K562 (cell line): ENCODE measurements at regions not wholly inside any gene's neighbourhood (a gene's known extent, or its start where the extent isn't known, plus 50 kb on each side); places are given as distances from the start of the nearest gene placed in this dataset.

Experiments
- ATAC-seq: fragments of 200-7000 bp; cut with Tn5 transposase; 3 replicates; pipeline ENCODE4 v1.9.1; 2020; ENCODE audit warnings: moderate library complexity
- BruUV-seq: library from RNA; stranded (reverse); fragments of 400-500 nt; replicated peaks from 2 replicates; lab custom pipeline; 2021; lab: Mats Ljungman, UMichigan
- CTCF ChIA-PET: fragments of 300-600 bp; formaldehyde crosslinking; extraction: SDS; loops from one replicate; lab custom pipeline; 2021; ENCODE audit warnings: low intra/inter-chr PET ratio; lab: Yijun Ruan, JAX
- POLR2A ChIA-PET: fragments of 300-600, 350-650 bp; sonication (Branson Sonifier 250); formaldehyde crosslinking; extraction: SDS; loops from one replicate; lab custom pipeline; 2021; ENCODE audit warnings: antibody characterized with exemption, inconsistent platforms; lab: Yijun Ruan, JAX
- DNase-seq, 4 experiments: peaks; one replicate each; pipeline versions ENCODE4 v3.0.0 to v3.0.0-alpha.2; 2011 to 2018; ENCODE audit warnings: low spot score in 3 of 4, mixed read lengths in 3 of 4; ENCODE audit errors: extremely low read depth in 1 of 4
- FAIRE-seq: peaks from 2 replicates; lab custom pipeline; 2011; peaks lifted over from hg19 to GRCh38; lab: Jason Lieb, UNC
- H2AFZ ChIP-seq: 2 replicates; pipeline ENCODE4 v1.6.0; 2011; ENCODE audit warnings: low read depth, low read length, control low read depth, inconsistent platforms
- H3K27ac ChIP-seq: fragments of 200-600 bp; 3 replicates; pipeline ENCODE4 v1.8.0; 2011; ENCODE audit warnings: low read depth, mild to moderate bottlenecking, control low read depth, inconsistent platforms, low read length, moderate library complexity, mixed read lengths; ENCODE audit errors: extremely low read depth
- H3K27me3 ChIP-seq, 2 experiments: fragments of 300-600 bp in 1 of 2; 2 replicates in 1 of 2; 3 replicates in 1 of 2; pipeline versions ENCODE4 v1.6.0 to v1.8.0; 2011; ENCODE audit warnings: inconsistent platforms in 2 of 2, low read length in 2 of 2, mild to moderate bottlenecking in 1 of 2, mixed read lengths in 1 of 2, moderate library complexity in 1 of 2; ENCODE audit not compliant: control insufficient read depth in 2 of 2, insufficient read depth in 2 of 2
- H3K36me3 ChIP-seq: fragments of 300-600 bp; 3 replicates; pipeline ENCODE4 v1.8.0; 2011; ENCODE audit warnings: mild to moderate bottlenecking, low read length, inconsistent platforms; ENCODE audit not compliant: control insufficient read depth, insufficient read depth
- H3K4me1 ChIP-seq, 2 experiments: fragments of 200-600 bp in 1 of 2; replicated peaks in 1 of 2; 2 replicates in 1 of 2; 3 replicates in 1 of 2; pipeline versions ENCODE4 v1.5.1 to v1.8.0; 2011; ENCODE audit warnings: inconsistent platforms in 2 of 2, low read length in 2 of 2, mild to moderate bottlenecking in 1 of 2, mixed read lengths in 1 of 2, moderate library complexity in 1 of 2; ENCODE audit not compliant: control insufficient read depth in 2 of 2, insufficient read depth in 2 of 2
- H3K4me2 ChIP-seq: 2 replicates; pipeline ENCODE4 v1.6.1; 2011; ENCODE audit warnings: low read length, control low read depth, inconsistent platforms, mixed read lengths; ENCODE audit not compliant: insufficient read depth
- H3K4me3 ChIP-seq: fragments of 200-600 bp; sonication (generic), shearing (Covaris generic); 2 replicates; pipeline ENCODE4 v1.5.1; 2016; ENCODE audit warnings: control low read depth, inconsistent platforms
- H3K79me2 ChIP-seq: fragments of 200-600 bp; 3 replicates; pipeline ENCODE4 v1.8.0; 2011; ENCODE audit warnings: low read length, inconsistent platforms; ENCODE audit not compliant: control insufficient read depth, insufficient read depth
- H3K9ac ChIP-seq, 2 experiments: 2 replicates each; pipeline versions ENCODE4 v1.6.0 to v1.6.1; 2011; ENCODE audit warnings: low read depth in 2 of 2, low read length in 2 of 2, control low read depth in 1 of 2, inconsistent platforms in 1 of 2, mild to moderate bottlenecking in 1 of 2, mixed read lengths in 1 of 2; ENCODE audit not compliant: insufficient read depth in 1 of 2
- H3K9me1 ChIP-seq: one replicate; pipeline ENCODE4 v1.6.0; 2011; ENCODE audit warnings: inconsistent platforms, mild to moderate bottlenecking, low read length, moderate library complexity; ENCODE audit not compliant: control insufficient read depth, insufficient read depth
- H3K9me3 ChIP-seq: replicated peaks from 2 replicates; pipeline ENCODE4 v1.5.1; 2011; ENCODE audit warnings: low read depth, low read length, inconsistent platforms; ENCODE audit not compliant: control insufficient read depth, insufficient read depth
- H4K20me1 ChIP-seq: replicated peaks from 2 replicates; pipeline ENCODE4 v1.6.1; 2011; ENCODE audit warnings: low read length, inconsistent platforms, mixed read lengths; ENCODE audit not compliant: control insufficient read depth, insufficient read depth
- KDM2B ChIP-seq: fragments of 250-450 bp; sonication (Bioruptor Pico); IDR thresholded peaks from 2 replicates; pipeline ENCODE4 v1.8.0; 2021; ENCODE audit warnings: mild to moderate bottlenecking, moderate library complexity
- ZBTB11 ChIP-seq, 3 experiments: fragments of 200-800 bp in 1 of 3; fragments of 250-450 bp in 1 of 3; fragments of 450-650 bp in 1 of 3; sonication (Bioruptor Pico) in 1 of 3; sonication (Bioruptor generic) in 1 of 3; formaldehyde crosslinking in 1 of 3; IDR thresholded peaks; 2 replicates each; pipeline versions ENCODE4 v1.6.1 to v1.8.0; 2016 to 2022; ENCODE audit warnings: mild to moderate bottlenecking in 2 of 3, missing genetic modification characterization in 2 of 3, missing compliant biosample characterization in 1 of 3, moderate library complexity in 1 of 3
- WGBS: fragments of 100-300 bp; shearing (Covaris generic); methylation state at CpG from one replicate; pipeline ENCODE4 v1.1.6; 2016; ENCODE audit warnings: low coverage, mixed read lengths; ENCODE audit not compliant: insufficient coverage; ENCODE audit errors: missing lambda C conversion rate; 5-methylcytosine and 5-hydroxymethylcytosine counted together
- in situ Hi-C: fragments of 300-500 bp; cut with MboI; formaldehyde crosslinking; loops from 4 replicates; pipeline ENCODE4 v1.15.0; 2018; ENCODE audit warnings: inconsistent platforms, mixed read lengths
- intact Hi-C: fragments of 100-400 bp; cut with micrococcal nuclease; formaldehyde crosslinking; loops from 2 replicates; pipeline ENCODE4 v1.14.2; 2022

- Histone ChIP-seq H3K27ac (no peak overlapping the region), H3K9me3 (no peaks in the 10 kb centered on the region), H3K4me2 (no peak overlapping the region), H3K4me1 (no peaks in the 10 kb centered on the region), H3K36me3 (no peaks in the 10 kb centered on the region), H3K27me3 (no peaks in the 10 kb centered on the region), H4K20me1 (no peaks in the 10 kb centered on the region), H3K9ac (no peak overlapping the region), H3K4me3 (no peak overlapping the region), H3K79me2 (no peaks in the 10 kb centered on the region), H3K9me1 (no peaks in the 10 kb centered on the region), H2AFZ (no peak overlapping the region)
- in situ Hi-C loops, result no loop called here
- ChIA-PET POLR2A (no interaction called here), CTCF (no interaction called here)
- no TSS peak for BruUV-seq
- no peak for ATAC-seq
- 0% methylated on average over 6 of the region's 6 CpGs for WGBS
- intact Hi-C loops, result no loop called here
- FAIRE-seq, result no peak
- no peak for DNase-seq
- no peak for TF ChIP-seq ZBTB11 (CRISPR knock-in tag; IDR thresholded peaks at IDR 0.05)
- TF ChIP-seq KDM2B (CRISPR knock-in tag), result no peak
These were observed 608.0 kb upstream of the NRP1 start for GRCh38 chr10:33942508-33942907.
